ENCODE measurements at regions not wholly inside any gene's neighbourhood (a gene's known extent, or its start where the extent isn't known, plus 50 kb on each side); places are given as distances from the start of the nearest gene placed in this dataset.

- Mint-ChIP-seq H3K4me3 (no peak overlapping the region), H3K36me3 (ENCODE audit: low read depth) (0 out of 3 replicates have a peak, but pooled peaks cover 7% of the 10 kb centered on the region), H3K9me3 (peaks cover 9% of the 10 kb centered on the region; the same call in 2 of the 3 replicates), H3K4me1 (peaks cover 5% of the 10 kb centered on the region; the same call in 2 of the 3 replicates), H3K27me3 (ENCODE audit: insufficient read depth, low read depth, poor library complexity) (peaks cover 2% of the 10 kb centered on the region), H3K27ac (no peak overlapping the region)
- no peaks in the 10 kb centered on the region for H3K4me1 ChIP-seq (ENCODE audit: insufficient read depth)
- H3K27ac ChIP-seq (ENCODE audit: low read depth) = no peak overlapping the region
- DNase-seq (ENCODE audit: low spot score) = no peak
- H3K4me3 ChIP-seq = no peak overlapping the region
- TF ChIP-seq JUNB (IDR thresholded peaks at IDR 0.05; ENCODE audit: unreplicated experiment) = no peak
- no peak for TF ChIP-seq ZNF331 (CRISPR knock-in tag; IDR thresholded peaks at IDR 0.05; ENCODE audit: low read depth)
- no peak for TF ChIP-seq CREB1 (CRISPR knock-in tag; IDR thresholded peaks at IDR 0.05; ENCODE audit: low read depth)
- TF ChIP-seq EZH2phosphoT487 (IDR thresholded peaks at IDR 0.05; ENCODE audit: unreplicated experiment) = no peak
- TF ChIP-seq ETS1 (IDR thresholded peaks at IDR 0.05) = no peak
- no peak for TF ChIP-seq EZH2 (IDR thresholded peaks at IDR 0.05; ENCODE audit: low read depth, unreplicated experiment)
- TF ChIP-seq CTCF (conservative IDR thresholded peaks at IDR 0.05; ENCODE audit: low read depth in 2 of 2) = no peak
- TF ChIP-seq NANOG (IDR thresholded peaks at IDR 0.05; ENCODE audit: borderline replicate concordance) = no peak
- no peak for TF ChIP-seq STAT1 (IDR thresholded peaks at IDR 0.05; ENCODE audit: unreplicated experiment)
- TF ChIP-seq ZNF114 (CRISPR knock-in tag; IDR thresholded peaks at IDR 0.05) = no peak
- TF ChIP-seq ZNF462 (CRISPR knock-in tag; IDR thresholded peaks at IDR 0.05) = no peak
- no peak for TF ChIP-seq POLR2AphosphoS5 (IDR thresholded peaks at IDR 0.05; ENCODE audit: low read depth)
- H4K20me1 ChIP-seq (replicated peaks; ENCODE audit: insufficient read depth) = no peaks in the 10 kb centered on the region
- no peak for ATAC-seq
- H2AFZ ChIP-seq = no peak overlapping the region
- no peaks in the 10 kb centered on the region for H3K9me2 ChIP-seq (ENCODE audit: insufficient read depth)
- no peaks in the 10 kb centered on the region for H3K27me3 ChIP-seq (ENCODE audit: insufficient read depth)
- no peaks in the 10 kb centered on the region for H3K79me2 ChIP-seq (replicated peaks; ENCODE audit: insufficient read depth)
- H3K36me3 ChIP-seq (ENCODE audit: insufficient read depth) = no peaks in the 10 kb centered on the region
- no peak overlapping the region for H3K4me2 ChIP-seq
- H3F3A ChIP-seq (replicated peaks; ENCODE audit: low read depth) = no peaks in the 10 kb centered on the region
Observed at GRCh38 chr4:106541253-106541652, 172.7 kb upstream of the GIMD1 start.

All from GM23338 (cell line).